Brain microvascular endothelial cell (primary cell): ENCODE measurements at regions not wholly inside any gene's neighbourhood (a gene's known extent, or its start where the extent isn't known, plus 50 kb on each side); places are given as distances from the start of the nearest gene placed in this dataset.

ENCODE experiments used
- DNase-seq: peaks from one replicate; pipeline ENCODE4 v3.0.0-alpha.2; 2020
- H3K27ac ChIP-seq: fragments of 250-450 bp; sonication (Bioruptor Pico); 2 replicates; pipeline ENCODE4 v1.5.1; 2020; ENCODE audit warnings: mild to moderate bottlenecking, moderate library complexity
- H3K27me3 ChIP-seq: fragments of 250-450 bp; sonication (Bioruptor Pico); replicated peaks from 2 replicates; pipeline ENCODE4 v1.5.1; 2020; ENCODE audit warnings: mild to moderate bottlenecking
- H3K36me3 ChIP-seq: fragments of 250-450 bp; sonication (Bioruptor Pico); replicated peaks from 2 replicates; pipeline ENCODE4 v1.5.1; 2020; ENCODE audit warnings: mild to moderate bottlenecking
- H3K4me3 ChIP-seq: 2 replicates; pipeline ENCODE4 v1.5.1; 2011; ENCODE audit warnings: low read depth, mild to moderate bottlenecking, control low read depth, low read length, moderate library complexity
- CTCF ChIP-seq: IDR thresholded peaks from 2 replicates; pipeline ENCODE4 v1.5.1; 2011; ENCODE audit warnings: low read depth, mild to moderate bottlenecking, moderate library complexity, low read length, control low read depth, inconsistent platforms; ENCODE audit errors: missing control alignments
- in situ Hi-C: cut with HindIII; loops from 2 replicates; pipeline ENCODE4 v1.10.0; 2017; ENCODE audit warnings: low sequenced_read_pairs, low pct_ligation_motif_present

GRCh38 chr4:91935217-91935616 lies 368.5 kb upstream of the GRID2 start:
- DNase-seq: no peak
- no peaks in the 10 kb centered on the region for H3K27me3 ChIP-seq
- no peak for TF ChIP-seq CTCF
- in situ Hi-C loops: no loop called here
- no peaks in the 10 kb centered on the region for H3K36me3 ChIP-seq
- no peak overlapping the region for H3K4me3 ChIP-seq
- no peak overlapping the region for H3K27ac ChIP-seq

- Histone ChIP-seq H3K27ac (no peak overlapping the region), H3K27me3 (no peaks in the 10 kb centered on the region), H3K4me3 (no peak overlapping the region), H3K36me3 (no peaks in the 10 kb centered on the region)
- no peak for TF ChIP-seq CTCF
- DNase-seq: no peak
- in situ Hi-C loops: no loop called here
These were observed 367.5 kb upstream of the GRID2 start for GRCh38 chr4:91936311-91936710.

- in situ Hi-C loops: no loop called here
- no peak for DNase-seq
- H3K36me3 ChIP-seq: no peaks in the 10 kb centered on the region
- H3K4me3 ChIP-seq: no peak overlapping the region
- H3K27me3 ChIP-seq: no peaks in the 10 kb centered on the region
- TF ChIP-seq CTCF: no peak
- no peak overlapping the region for H3K27ac ChIP-seq
These were observed 345.8 kb upstream of the GRID2 start for GRCh38 chr4:91957963-91958362.

GRCh38 chr4:91958596-91958995 lies 345.2 kb upstream of the GRID2 start:
- no peak for TF ChIP-seq CTCF
- H3K36me3 ChIP-seq: no peaks in the 10 kb centered on the region
- no peak overlapping the region for H3K4me3 ChIP-seq
- no peak for DNase-seq
- no peaks in the 10 kb centered on the region for H3K27me3 ChIP-seq
- H3K27ac ChIP-seq: no peak overlapping the region
- in situ Hi-C loops: no loop called here

- Histone ChIP-seq H3K4me3 (no peak overlapping the region), H3K27me3 (no peaks in the 10 kb centered on the region), H3K27ac (no peak overlapping the region), H3K36me3 (no peaks in the 10 kb centered on the region)
- TF ChIP-seq CTCF: no peak
- DNase-seq: no peak
- in situ Hi-C loops: no loop called here
These were observed 342.3 kb upstream of the GRID2 start for GRCh38 chr4:91961504-91961903.

- H3K27ac ChIP-seq: no peak overlapping the region
- DNase-seq: no peak
- H3K27me3 ChIP-seq: no peaks in the 10 kb centered on the region
- in situ Hi-C loops: no loop called here
- no peak for TF ChIP-seq CTCF
- H3K4me3 ChIP-seq: no peak overlapping the region
- no peaks in the 10 kb centered on the region for H3K36me3 ChIP-seq
These were observed 340.3 kb upstream of the GRID2 start for GRCh38 chr4:91963486-91963885.
